ENCODE measurements at regions not wholly inside any gene's neighbourhood (a gene's known extent, or its start where the extent isn't known, plus 50 kb on each side); places are given as distances from the start of the nearest gene placed in this dataset.

DNA sequence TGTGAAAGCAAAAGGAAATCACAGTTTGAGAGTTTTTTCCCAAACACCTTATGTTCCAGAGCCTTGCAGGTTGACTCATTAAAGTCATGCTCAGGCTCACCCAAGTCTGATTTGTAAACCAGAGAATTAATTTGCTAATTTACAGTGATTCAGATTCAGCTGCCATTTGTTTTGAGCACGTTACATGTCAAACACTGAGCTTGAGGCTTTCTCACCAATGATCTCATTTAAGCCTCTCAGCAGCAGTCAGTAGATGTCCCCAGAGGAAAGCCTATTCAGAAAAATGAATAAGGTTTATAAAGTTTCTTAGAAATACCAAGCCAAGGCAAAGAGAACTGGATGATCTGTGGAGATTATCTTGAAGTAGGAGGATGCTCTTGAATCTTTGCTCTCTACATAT lies 420.4 kb downstream of the HTR7 start:
- no peak overlapping the region for H3K4me3 ChIP-seq
- H3K4me1 ChIP-seq = no peaks in the 10 kb centered on the region
- no peaks in the 10 kb centered on the region for H3K27me3 ChIP-seq
- 55% methylated on average over 1 of the region's 1 CpG for WGBS
- TF ChIP-seq, protein P1, sequence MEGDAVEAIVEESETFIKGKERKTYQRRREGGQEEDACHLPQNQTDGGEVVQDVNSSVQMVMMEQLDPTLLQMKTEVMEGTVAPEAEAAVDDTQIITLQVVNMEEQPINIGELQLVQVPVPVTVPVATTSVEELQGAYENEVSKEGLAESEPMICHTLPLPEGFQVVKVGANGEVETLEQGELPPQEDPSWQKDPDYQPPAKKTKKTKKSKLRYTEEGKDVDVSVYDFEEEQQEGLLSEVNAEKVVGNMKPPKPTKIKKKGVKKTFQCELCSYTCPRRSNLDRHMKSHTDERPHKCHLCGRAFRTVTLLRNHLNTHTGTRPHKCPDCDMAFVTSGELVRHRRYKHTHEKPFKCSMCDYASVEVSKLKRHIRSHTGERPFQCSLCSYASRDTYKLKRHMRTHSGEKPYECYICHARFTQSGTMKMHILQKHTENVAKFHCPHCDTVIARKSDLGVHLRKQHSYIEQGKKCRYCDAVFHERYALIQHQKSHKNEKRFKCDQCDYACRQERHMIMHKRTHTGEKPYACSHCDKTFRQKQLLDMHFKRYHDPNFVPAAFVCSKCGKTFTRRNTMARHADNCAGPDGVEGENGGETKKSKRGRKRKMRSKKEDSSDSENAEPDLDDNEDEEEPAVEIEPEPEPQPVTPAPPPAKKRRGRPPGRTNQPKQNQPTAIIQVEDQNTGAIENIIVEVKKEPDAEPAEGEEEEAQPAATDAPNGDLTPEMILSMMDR (IDR thresholded peaks at IDR 0.05) = no peak
- TF ChIP-seq POLR2A (IDR thresholded peaks at IDR 0.05; ENCODE audit: low read depth) = no peak
- no peak for TF ChIP-seq EP300 (IDR thresholded peaks at IDR 0.05)
- no peak for TF ChIP-seq POLR2AphosphoS5 (IDR thresholded peaks at IDR 0.05)
- H3K27ac ChIP-seq (replicated peaks in 1 of 4) = no peak overlapping the region
- no peaks in the 10 kb centered on the region for H3K36me3 ChIP-seq
- no peak for DNase-seq (ENCODE audit: extremely low spot score)
- peaks cover 0 to 19% (median 7%) of the 10 kb centered on the region in 4 donors for H3K9me3 ChIP-seq
- intact Hi-C loops (cut with DNase I) = no loop called here

DNA sequence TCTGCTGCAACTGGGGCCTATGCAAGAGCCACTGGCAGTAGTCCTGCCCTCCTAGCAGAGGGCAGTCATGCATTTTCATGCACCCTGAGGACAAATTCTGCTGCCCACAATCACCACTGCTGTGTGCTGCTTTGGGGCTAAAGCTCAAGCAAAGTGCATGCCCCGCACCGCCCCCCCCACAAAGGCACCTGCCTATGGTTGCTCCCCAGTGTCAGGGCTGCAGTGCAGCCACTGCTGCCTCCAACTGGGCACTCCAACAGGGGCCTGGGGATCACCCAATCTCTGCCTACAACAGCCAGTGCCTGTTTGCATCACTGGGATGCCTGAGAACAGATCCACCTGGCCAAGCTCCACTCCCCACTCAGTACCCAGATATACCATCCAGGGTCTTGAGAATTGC lies 417.0 kb downstream of the HTR7 start:
- Histone ChIP-seq H3K36me3 (no peaks in the 10 kb centered on the region), H3K4me3 (no peak overlapping the region), H3K27me3 (no peaks in the 10 kb centered on the region), H3K27ac (replicated peaks in 1 of 4) (no peak overlapping the region), H3K9me3 (peaks cover 0 to 28% (median 7%) of the 10 kb centered on the region in 4 donors), H3K4me1 (no peaks in the 10 kb centered on the region)
- no peak for TF ChIP-seq POLR2A (IDR thresholded peaks at IDR 0.05; ENCODE audit: low read depth)
- TF ChIP-seq, protein P1 (IDR thresholded peaks at IDR 0.05) = no peak
- no peak for TF ChIP-seq EP300 (IDR thresholded peaks at IDR 0.05)
- no peak for TF ChIP-seq POLR2AphosphoS5 (IDR thresholded peaks at IDR 0.05)
- WGBS = 100% methylated on average over 2 of the region's 2 CpGs
- intact Hi-C loops (cut with DNase I) = no loop called here
- DNase-seq (ENCODE audit: extremely low spot score) = no peak

DNA sequence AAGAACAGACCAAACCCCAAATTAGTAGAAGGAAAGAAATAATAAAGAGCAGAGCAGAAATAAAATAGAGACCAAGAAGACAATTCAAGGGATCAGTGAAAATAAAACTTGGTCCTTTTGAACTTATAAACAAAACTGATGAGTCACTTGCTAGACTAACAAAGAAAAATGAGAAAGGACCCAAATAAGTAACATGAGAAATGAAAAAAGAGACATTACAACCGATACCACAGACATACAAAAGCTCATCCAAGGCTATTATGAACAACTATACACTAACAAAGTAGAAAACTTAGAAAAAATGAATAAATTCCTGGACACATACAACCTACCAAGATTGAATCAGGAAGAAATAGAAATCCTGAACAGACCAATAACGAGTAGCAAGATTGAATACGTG lies 414.5 kb downstream of the HTR7 start:
- 84% methylated on average over 3 of the region's 3 CpGs for WGBS
- no peak overlapping the region for H3K4me3 ChIP-seq
- intact Hi-C loops (cut with DNase I) = no loop called here
- H3K27ac ChIP-seq (replicated peaks in 1 of 4) = no peak overlapping the region
- no peaks in the 10 kb centered on the region for H3K36me3 ChIP-seq
- no peaks in the 10 kb centered on the region for H3K27me3 ChIP-seq
- peaks cover 0 to 28% (median 7%) of the 10 kb centered on the region in 4 donors for H3K9me3 ChIP-seq
- H3K4me1 ChIP-seq = no peaks in the 10 kb centered on the region
- DNase-seq (ENCODE audit: extremely low spot score) = no peak
- no peak for TF ChIP-seq POLR2A (IDR thresholded peaks at IDR 0.05; ENCODE audit: low read depth)
- TF ChIP-seq, protein P1 (IDR thresholded peaks at IDR 0.05) = no peak
- TF ChIP-seq EP300 (IDR thresholded peaks at IDR 0.05) = no peak
- TF ChIP-seq POLR2AphosphoS5 (IDR thresholded peaks at IDR 0.05) = no peak

DNA sequence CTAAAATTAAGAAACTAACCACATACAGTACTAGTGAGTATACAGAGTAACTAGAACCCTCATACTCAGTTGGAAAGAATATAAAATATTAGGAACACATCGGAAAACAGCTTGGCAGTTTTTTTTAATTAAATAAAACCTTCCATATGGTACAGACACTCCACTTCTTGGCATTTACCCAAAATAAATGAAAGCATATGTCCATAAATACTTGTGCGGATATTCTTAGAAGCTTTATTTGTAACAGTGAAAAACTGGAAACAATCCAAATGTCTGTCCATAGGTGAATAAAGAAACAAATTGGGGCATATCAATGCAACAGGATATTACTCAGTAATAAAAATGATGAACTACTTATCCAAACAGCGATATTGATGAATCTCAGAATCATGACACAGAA lies 410.0 kb downstream of the HTR7 start:
- H3K27ac ChIP-seq (replicated peaks in 1 of 4) = no peak overlapping the region
- no peaks in the 10 kb centered on the region for H3K36me3 ChIP-seq
- TF ChIP-seq POLR2AphosphoS5 (IDR thresholded peaks at IDR 0.05) (no peak), POLR2A (IDR thresholded peaks at IDR 0.05; ENCODE audit: low read depth) (no peak), EP300 (IDR thresholded peaks at IDR 0.05) (no peak)
- TF ChIP-seq, protein P1 (IDR thresholded peaks at IDR 0.05) = no peak
- no peak for DNase-seq (ENCODE audit: extremely low spot score)
- peaks cover 0 to 8% (median 0%) of the 10 kb centered on the region in 4 donors for H3K9me3 ChIP-seq
- H3K4me1 ChIP-seq = no peaks in the 10 kb centered on the region
- H3K27me3 ChIP-seq = no peaks in the 10 kb centered on the region
- intact Hi-C loops (cut with DNase I) = no loop called here
- WGBS = 41% methylated on average over 3 of the region's 3 CpGs
- no peak overlapping the region for H3K4me3 ChIP-seq

DNA sequence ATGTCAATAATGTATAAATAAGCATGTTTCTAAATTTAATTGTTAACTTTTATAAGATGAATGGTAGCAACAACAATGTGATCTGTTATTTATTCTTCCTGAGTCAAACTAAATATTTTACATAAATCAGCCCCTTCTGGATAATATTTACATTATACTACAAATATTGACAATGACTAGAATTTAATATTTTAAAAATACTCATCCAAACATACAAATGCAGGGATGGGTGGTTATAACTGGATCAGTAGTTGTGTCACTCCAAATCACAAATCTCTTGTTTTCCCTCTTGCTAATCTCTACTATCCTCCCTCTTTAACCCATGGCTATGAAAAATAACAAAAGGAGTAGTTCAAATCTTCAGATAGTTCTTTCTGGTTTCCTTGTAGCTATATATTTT lies 407.0 kb downstream of the HTR7 start:
- intact Hi-C loops (cut with DNase I) = no loop called here
- no peaks in the 10 kb centered on the region for H3K27me3 ChIP-seq

More for the DNA sequence above, 407.0 kb downstream of the HTR7 start:
- no peaks in the 10 kb centered on the region for H3K9me3 ChIP-seq
- DNase-seq (ENCODE audit: extremely low spot score) = no peak
- no peak overlapping the region for H3K27ac ChIP-seq (replicated peaks in 1 of 4)
- TF ChIP-seq POLR2AphosphoS5 (IDR thresholded peaks at IDR 0.05) = no peak
- TF ChIP-seq POLR2A (IDR thresholded peaks at IDR 0.05; ENCODE audit: low read depth) = no peak
- TF ChIP-seq, protein P1 (IDR thresholded peaks at IDR 0.05) = no peak
- TF ChIP-seq EP300 (IDR thresholded peaks at IDR 0.05) = no peak
- no peak overlapping the region for H3K4me3 ChIP-seq
- H3K4me1 ChIP-seq = no peaks in the 10 kb centered on the region
- H3K36me3 ChIP-seq = no peaks in the 10 kb centered on the region

All from esophagus muscularis mucosa (tissue), 4 donors.